Lower leg skin (tissue), 3 donors: ENCODE measurements at regions not wholly inside any gene's neighbourhood (a gene's known extent, or its start where the extent isn't known, plus 50 kb on each side); places are given as distances from the start of the nearest gene placed in this dataset.

Experiments
- CTCF ChIP-seq, 3 donors: fragments of 450-650 bp; IDR thresholded peaks; one replicate each; pipeline ENCODE4 v1.5.1; 2016; ENCODE audit warnings: antibody characterized with exemption in 3 of 3, mild to moderate bottlenecking in 3 of 3, moderate library complexity in 2 of 3
- POLR2A ChIP-seq, 2 donors: fragments of 450-650 bp; IDR thresholded peaks; one replicate each; pipeline ENCODE4 v1.6.1; 2016 to 2017; ENCODE audit warnings: antibody characterized with exemption in 2 of 2, mild to moderate bottlenecking in 1 of 2, moderate library complexity in 1 of 2

DNA sequence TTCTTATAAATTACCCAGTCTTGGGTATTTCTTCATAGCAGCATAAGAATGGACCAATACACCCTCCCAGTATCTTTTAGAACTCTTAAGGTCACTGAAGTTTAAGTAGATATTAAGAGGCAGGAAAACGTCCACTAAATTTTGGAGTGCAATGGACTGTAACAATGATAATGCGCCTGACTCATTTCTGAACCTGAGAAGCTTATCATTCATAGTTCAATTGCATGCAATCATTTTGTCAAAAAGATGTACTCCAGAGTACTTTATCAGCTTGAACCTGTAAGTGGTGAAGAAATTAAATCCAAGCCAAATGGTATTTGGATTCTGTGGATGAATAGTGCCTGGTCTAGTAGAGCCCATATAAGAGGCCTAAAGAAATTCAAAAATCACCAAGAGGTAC is 196.5 kb upstream of the CDH9 start:
- no peak for TF ChIP-seq CTCF (IDR thresholded peaks at IDR 0.05)
- no peak for TF ChIP-seq POLR2A (IDR thresholded peaks at IDR 0.05)
